Putamen (tissue), 1 donor: ENCODE measurements at regions not wholly inside any gene's neighbourhood (a gene's known extent, or its start where the extent isn't known, plus 50 kb on each side); places are given as distances from the start of the nearest gene placed in this dataset.

Source experiments
- DNase-seq: peaks from one replicate; pipeline ENCODE4 v3.0.0-alpha.2; 2016; ENCODE audit warnings: low spot score

DNA sequence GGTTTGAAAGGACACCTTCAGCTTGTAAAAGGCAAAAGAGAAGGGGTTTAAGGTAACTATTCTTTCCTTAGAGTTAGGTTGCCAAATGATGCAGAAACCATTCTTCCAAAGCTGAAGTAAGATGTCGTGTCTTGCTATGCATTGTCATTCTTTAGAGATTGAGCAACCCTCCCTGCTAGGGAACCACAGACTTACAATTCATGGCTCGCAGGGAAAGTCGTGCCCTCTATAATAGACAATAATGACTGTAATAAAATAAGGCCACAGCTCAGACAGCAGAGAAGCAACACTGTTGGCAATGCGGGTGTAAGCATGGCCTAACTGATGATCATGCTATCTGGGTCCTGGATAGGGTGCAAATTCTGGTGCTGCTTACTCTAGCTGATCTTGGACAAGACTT is 129.6 kb upstream of the CDH13 start:
- DNase-seq, result no peak

GRCh38 chr16:82488460-82488859 is 138.3 kb upstream of the CDH13 start:
- no peak for DNase-seq

- no peak for DNase-seq
Measured at GRCh38 chr16:82481455-82481854, 145.3 kb upstream of the CDH13 start.

- DNase-seq, result no peak
Measured at GRCh38 chr16:82476786-82477185, 150.0 kb upstream of the CDH13 start.

DNA sequence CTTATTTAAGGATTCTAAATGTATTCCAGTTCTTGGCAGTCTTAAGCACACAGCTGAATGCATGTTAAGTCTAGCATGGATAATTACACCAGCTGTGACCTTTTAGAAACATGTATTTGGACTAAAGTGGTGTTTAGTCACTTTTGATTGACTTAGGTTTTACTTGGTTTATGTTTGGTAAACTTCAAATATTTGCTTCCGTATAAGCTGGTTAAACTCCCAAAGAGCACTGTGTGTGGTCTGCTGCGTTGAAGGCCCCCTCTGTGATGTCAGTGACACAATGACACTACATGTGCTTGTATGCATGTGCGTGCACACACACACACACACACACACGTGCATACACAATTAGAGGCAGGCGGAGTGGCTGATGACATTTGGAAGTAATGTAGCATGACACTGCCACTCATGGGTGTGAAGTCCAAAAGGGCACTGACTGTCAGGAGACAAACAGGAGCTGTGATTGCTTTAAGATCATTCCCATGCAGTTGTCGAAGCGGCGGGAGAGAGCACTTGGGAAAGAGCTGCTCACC is 156.1 kb upstream of the CDH13 start:
- DNase-seq, result no peak

GRCh38 chr16:82470016-82470415 is 156.8 kb upstream of the CDH13 start:
- DNase-seq, result no peak

DNA sequence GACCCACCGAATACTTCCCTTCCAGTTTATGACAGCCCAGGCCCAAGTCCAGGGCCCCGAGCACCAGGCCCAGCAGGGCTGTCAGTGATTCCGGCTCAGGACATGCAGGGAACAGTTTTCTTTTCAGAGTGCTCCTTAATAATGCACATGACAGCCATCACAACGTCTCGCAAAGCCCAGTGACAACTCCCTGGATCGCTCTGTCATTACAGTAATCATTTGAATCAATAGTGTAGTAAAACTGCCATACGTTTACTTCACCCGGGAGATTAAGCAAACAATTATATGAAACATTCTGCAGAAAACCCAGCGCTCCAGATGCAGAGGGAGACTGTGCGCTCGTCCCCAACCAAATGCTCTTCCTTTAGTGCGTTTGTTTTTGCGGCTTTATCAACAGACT is 162.6 kb upstream of the CDH13 start:
- DNase-seq, result no peak

DNA sequence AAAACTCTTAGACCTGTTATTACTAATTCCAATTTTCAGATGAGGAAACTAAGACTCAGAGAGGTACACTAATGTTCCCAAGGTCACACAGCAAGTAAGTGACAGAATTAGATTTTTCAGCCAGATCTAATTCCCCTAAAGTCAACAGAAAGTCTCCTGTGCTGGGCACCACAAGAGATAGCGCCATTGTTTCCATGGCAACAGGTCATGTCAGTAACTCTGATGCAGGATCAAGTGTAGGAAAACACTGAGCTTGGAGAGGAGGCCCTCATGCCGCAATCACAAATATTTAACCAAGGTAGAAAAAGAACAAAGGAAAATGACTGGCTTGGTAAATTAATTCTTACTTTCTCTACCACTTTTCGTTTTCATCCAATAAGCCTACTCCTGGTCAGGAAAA is 166.0 kb upstream of the CDH13 start:
- no peak for DNase-seq

- DNase-seq, result no peak
Measured at GRCh38 chr16:82459580-82460256, 167.1 kb upstream of the CDH13 start.

DNA sequence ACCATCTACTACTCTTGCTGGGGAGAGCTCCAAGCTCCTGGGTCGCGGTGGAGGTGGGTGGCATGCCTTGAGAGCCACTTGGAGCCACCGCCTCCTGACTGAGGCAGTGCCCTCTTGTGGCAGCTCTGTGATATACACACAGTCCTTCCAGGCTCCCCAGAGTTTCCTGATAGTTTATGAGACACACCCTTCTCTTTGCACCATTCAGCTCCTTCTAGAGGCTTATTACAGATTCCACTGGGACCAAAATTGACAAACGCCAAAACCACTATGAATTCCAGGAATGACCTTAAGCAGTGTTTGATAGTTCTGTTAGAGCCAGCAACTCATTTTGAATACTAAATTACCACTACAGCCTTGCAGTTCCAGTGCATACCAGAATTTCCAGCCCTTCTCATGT is 170.1 kb upstream of the CDH13 start:
- DNase-seq, result peak; percentile 54

DNA sequence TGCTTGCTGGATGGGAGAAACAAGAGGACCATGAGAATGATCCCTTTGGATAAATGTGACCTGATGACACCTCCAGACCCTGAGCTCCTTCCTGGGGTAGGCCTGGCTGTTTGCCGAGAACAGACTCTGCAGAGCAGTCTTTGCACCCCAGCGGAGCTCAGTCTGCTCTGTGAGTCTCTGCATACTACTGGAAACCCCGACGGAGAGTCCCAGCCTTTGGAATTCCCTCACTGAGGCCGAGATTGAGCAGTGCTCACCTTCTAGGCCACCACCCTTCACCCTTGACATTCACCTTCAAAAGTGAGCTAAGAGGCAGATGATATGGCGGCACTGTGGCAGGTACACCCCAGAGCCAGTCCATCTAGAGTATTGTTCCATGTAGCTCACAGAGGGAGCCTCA is 172.2 kb upstream of the CDH13 start:
- DNase-seq, result no peak

DNA sequence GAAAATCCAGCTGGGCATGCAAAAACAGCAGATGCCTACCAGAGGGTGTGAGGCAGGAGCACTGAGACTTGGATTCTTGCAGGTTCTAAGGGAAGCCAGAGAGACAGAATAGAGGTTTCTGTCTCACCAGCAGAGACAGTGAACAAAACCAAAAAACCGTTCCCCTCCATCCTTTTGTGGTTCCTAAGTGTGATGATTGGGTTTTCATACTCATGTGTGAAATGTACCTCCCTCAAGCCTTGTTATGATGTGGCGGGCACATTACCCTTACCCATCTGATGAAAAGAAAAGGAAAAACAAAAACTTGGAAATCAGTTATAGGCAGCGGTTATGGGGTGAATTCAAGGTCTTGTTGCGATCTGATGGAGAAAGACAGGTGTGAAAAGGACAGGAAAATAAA is 172.6 kb upstream of the CDH13 start:
- no peak for DNase-seq

DNA sequence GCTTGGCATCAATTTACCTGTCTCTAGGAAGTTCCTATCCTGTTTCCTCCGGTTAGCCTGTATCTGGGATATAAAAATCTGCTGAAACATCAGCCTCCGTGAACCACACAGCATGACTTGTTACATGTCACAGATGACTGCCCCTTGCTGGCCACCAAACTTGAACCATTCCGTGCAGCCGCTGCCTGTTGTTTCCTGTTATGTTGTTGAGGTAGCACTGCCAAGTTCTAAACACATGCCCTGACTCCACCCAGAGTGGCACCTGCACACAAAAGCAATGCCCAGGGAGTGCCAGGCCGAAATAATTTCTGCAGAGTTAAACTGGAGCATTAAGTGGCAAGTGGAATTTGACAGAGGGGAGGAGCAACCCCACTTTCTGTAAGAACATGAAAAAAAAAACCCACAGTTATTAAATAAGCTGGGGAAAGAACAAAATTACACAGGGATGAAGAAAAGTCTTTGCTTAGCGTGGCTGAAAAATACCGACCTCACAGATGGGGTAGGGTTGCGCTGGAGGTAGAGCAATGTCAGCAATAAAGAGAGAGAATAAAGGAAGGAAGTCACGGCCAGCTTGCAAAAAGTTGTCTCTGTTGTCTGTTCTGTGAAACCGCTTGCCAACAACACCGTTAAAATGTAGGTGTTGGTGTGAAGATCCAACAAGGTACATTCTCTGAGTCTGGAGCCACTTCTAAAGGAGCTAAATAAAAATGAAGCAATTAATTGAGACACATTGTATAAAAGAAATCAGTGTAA is 174.6 kb upstream of the CDH13 start:
- no peak for DNase-seq

DNA sequence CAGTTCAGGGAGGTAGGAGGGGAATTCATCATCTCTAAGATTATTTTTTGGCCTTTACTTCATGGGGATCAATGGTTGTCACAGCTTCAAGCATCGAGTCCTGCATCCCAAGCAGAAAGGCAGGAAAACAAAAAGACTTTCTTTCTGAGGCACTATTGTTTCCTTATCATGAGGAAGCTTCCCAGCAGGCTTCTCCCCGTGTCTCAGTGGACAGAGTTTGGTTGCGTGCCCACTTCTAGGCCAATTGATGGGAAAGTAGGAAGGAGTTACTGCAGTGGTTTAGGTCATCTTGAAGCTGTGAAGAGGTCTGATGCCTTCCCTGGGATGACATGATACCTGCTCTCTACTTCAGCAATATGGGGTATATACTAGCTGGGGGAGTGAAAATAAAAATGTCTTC is 175.3 kb upstream of the CDH13 start:
- DNase-seq, result peak; percentile 14

DNA sequence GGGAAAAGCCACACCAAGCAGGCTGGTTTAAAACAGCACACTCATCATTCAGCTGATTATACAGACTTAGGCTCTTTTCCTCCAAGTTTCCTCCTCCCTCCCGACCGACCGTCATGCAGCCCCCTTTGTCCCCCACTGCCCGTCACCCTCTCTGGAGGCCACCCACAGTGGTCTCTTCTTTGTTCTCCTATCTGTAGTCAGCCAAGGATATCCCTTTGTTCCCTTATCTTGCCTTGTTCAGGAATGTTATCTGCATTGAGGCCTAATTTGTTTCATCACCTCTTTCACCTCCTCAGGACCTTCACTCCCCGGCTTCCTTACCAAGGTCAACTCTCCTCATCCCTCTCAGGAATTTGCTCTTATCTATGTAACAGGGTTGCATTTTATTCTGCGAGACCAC is 186.4 kb upstream of the CDH13 start:
- no peak for DNase-seq

DNA sequence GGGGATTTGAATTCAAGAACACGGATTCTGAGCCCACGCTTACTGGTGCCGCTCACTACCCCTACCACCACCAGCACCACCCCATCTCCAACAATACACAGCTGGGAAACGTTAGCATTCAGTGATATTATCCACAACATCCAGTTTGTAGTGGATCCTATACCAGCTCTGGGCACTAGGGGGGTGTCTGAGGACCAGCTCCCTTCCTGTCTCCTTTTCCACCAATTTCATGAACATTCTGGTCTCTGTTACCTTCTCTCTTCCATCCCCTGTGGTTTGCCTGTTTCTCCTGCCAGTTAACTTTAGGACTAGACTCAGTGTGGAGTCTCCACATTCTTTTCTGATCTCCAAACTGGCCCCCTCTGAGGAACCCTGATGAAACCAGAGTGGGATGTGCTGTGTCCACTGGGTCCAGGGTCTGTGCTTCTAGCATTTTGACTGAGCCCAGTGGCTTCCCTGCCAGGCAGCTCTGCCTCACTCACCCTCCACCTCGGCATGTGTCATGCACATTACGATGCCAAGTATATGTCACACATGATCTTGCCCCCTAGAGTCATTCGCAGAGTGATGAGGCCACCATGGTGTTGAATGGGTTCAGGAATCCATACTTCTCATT is 187.0 kb upstream of the CDH13 start:
- DNase-seq, result no peak

- no peak for DNase-seq
Measured at GRCh38 chr16:82433042-82433441, 193.7 kb upstream of the CDH13 start.

GRCh38 chr16:82432261-82432660 is 194.5 kb upstream of the CDH13 start:
- no peak for DNase-seq

DNA sequence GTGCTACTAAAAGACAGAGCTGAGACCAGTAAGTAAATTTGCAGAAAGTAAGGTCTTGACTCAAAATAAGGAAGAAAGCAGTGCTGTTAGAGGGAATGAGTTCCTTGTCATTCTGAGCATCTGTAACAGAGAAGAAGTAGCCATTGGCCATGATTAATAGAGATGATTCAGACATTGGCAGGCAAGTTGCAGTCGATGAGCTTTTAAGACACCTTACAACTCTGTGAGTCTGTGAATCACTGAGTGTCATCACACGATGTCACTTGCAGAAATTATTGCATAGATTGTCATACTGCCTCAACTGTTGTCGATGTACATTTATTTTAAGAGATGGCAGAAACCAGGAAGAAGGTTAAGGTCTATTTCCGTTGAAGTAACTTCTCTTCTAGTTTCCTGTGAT is 201.1 kb upstream of the CDH13 start:
- DNase-seq, result no peak

DNA sequence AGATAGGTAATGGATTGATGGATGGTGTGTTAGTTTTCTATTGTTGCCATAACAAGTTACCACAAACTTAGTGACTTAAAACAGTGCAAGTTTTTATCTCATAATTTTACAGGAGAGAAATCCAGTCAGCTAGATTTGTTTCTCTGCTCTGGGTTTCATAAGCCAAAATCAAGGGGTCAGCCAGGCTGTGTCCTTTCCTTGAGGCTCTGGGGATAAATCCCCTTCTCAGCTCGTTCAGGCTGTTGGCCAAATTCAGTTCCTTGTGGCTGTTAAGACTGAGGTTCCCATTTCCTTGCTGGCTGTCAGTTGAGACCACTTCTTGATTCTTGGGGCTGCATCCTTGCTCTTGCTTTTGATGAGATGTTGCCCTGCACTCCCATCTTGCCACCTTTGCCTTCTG is 204.9 kb upstream of the CDH13 start:
- DNase-seq, result no peak

DNA sequence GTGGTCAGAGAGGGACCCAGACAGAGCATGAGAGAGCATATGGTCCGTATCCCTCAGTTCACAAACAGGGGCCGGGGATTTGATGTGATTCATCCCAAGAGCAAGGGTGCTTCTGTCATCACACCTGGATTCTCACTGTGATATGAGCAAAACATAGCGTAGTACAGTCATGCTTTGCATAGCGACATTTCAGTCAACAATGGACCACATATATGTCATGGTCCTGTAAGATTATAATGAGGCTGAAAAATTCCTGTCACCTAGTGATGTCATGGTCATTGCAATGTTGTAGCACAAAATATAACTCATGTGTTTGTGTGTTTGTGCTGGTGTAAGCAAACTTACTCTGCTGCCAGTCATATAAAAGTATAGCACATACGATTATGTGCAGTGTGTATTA is 207.4 kb upstream of the CDH13 start:
- no peak for DNase-seq

DNA sequence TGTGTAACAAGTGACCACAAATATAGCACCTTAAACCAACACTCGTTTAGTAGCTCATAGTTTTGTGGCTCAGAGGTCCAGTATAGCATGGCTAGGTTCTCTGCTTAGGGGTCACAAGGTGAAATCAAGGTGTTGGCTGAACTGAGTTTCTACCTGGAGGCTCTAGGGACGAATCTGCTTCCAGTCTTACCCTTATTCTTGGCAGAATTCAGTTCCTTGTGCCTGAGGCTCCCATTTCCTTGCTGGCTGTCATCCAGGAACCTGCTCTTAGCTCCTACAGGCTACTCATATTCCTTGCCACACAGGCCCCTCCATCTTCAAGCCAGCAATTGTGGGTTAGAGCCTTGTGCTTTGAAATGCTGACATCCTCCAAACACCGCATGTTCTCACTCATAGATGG is 212.3 kb upstream of the CDH13 start:
- DNase-seq, result no peak

- DNase-seq, result no peak
Measured at GRCh38 chr16:82412770-82413169, 214.0 kb upstream of the CDH13 start.
